GM12891 (cell line): ENCODE measurements at regions not wholly inside any gene's neighbourhood (a gene's known extent, or its start where the extent isn't known, plus 50 kb on each side); places are given as distances from the start of the nearest gene placed in this dataset.

ENCODE experiments used
- DNase-seq: peaks from one replicate; pipeline ENCODE4 v3.0.0; 2011; ENCODE audit warnings: low spot score; ENCODE audit not compliant: insufficient read length
- FAIRE-seq: peaks from 2 replicates; lab custom pipeline; 2011; peaks lifted over from hg19 to GRCh38; lab: Jason Lieb, UNC
- PAX5 ChIP-seq: IDR thresholded peaks from 2 replicates; pipeline ENCODE4 v1.6.1; 2011; ENCODE audit warnings: low read length, moderate library complexity, mild to moderate bottlenecking; ENCODE audit not compliant: insufficient read depth, severe bottlenecking
- POLR2A ChIP-seq: IDR thresholded peaks from 2 replicates; pipeline ENCODE4 v1.6.1; 2011; ENCODE audit warnings: low read depth, low read length, control low read depth
- POLR2AphosphoS5 ChIP-seq: IDR thresholded peaks from 2 replicates; pipeline ENCODE4 v1.6.1; 2011; ENCODE audit warnings: low read depth, low read length, control low read depth
- POU2F2 ChIP-seq: IDR thresholded peaks from 2 replicates; pipeline ENCODE4 v1.6.1; 2011; ENCODE audit warnings: low read depth, mild to moderate bottlenecking, control low read depth, low read length, moderate library complexity
- SPI1 ChIP-seq: IDR thresholded peaks from 2 replicates; pipeline ENCODE4 v1.6.1; 2011; ENCODE audit warnings: low read depth, low read length, control low read depth
- TAF1 ChIP-seq: IDR thresholded peaks from 2 replicates; pipeline ENCODE4 v1.6.1; 2011; ENCODE audit warnings: low read depth, low read length, control low read depth

GRCh38 chr18:26745288-26746181 is 120.0 kb downstream of the AQP4 start:
- FAIRE-seq (no peak), DNase-seq (no peak)
- TF ChIP-seq PAX5, result no peak
- no peak for TF ChIP-seq POU2F2
- TF ChIP-seq TAF1, result no peak
- no peak for TF ChIP-seq POLR2A
- TF ChIP-seq SPI1, result no peak
- TF ChIP-seq POLR2AphosphoS5, result no peak

- TF ChIP-seq TAF1 (no peak), POLR2A (no peak), PAX5 (no peak), POU2F2 (no peak), SPI1 (no peak), POLR2AphosphoS5 (no peak)
- DNase-seq (no peak), FAIRE-seq (no peak)
Measured at GRCh38 chr18:26741758-26742157, 123.7 kb downstream of the AQP4 start.

GRCh38 chr18:26741048-26741447 is 124.5 kb downstream of the AQP4 start:
- no peak for TF ChIP-seq PAX5
- TF ChIP-seq TAF1, result no peak
- TF ChIP-seq POLR2AphosphoS5, result no peak
- no peak for TF ChIP-seq POLR2A
- TF ChIP-seq SPI1, result no peak
- TF ChIP-seq POU2F2, result no peak
- DNase-seq (no peak), FAIRE-seq (no peak)

GRCh38 chr18:26740396-26740795 is 125.1 kb downstream of the AQP4 start:
- FAIRE-seq (no peak), DNase-seq (no peak)
- TF ChIP-seq SPI1 (no peak), POLR2A (no peak), POU2F2 (no peak), PAX5 (no peak), TAF1 (no peak), POLR2AphosphoS5 (no peak)

- DNase-seq (no peak), FAIRE-seq (no peak)
- peak; percentile 76 for TF ChIP-seq SPI1
- TF ChIP-seq TAF1, result no peak
Measured at GRCh38 chr18:26738706-26739105, 126.8 kb downstream of the AQP4 start.

GRCh38 chr18:26736301-26736700 is 129.2 kb downstream of the AQP4 start:
- DNase-seq (no peak), FAIRE-seq (no peak)
- no peak for TF ChIP-seq POLR2AphosphoS5
- no peak for TF ChIP-seq POU2F2
- no peak for TF ChIP-seq SPI1
- no peak for TF ChIP-seq PAX5
- no peak for TF ChIP-seq POLR2A
- TF ChIP-seq TAF1, result no peak

- DNase-seq (no peak), FAIRE-seq (no peak)
- no peak for TF ChIP-seq TAF1
- TF ChIP-seq POLR2AphosphoS5, result no peak
- no peak for TF ChIP-seq SPI1
- no peak for TF ChIP-seq POLR2A
- no peak for TF ChIP-seq POU2F2
- no peak for TF ChIP-seq PAX5
Measured at GRCh38 chr18:26734760-26735159, 130.7 kb downstream of the AQP4 start.

GRCh38 chr18:26729449-26729848 is 136.1 kb downstream of the AQP4 start:
- FAIRE-seq, result no peak
- TF ChIP-seq TAF1 (no peak), PAX5 (no peak), SPI1 (no peak), POLR2A (no peak), POLR2AphosphoS5 (no peak), POU2F2 (no peak)
- DNase-seq, result no peak

- TF ChIP-seq POU2F2, result no peak
- no peak for TF ChIP-seq POLR2A
- TF ChIP-seq PAX5, result no peak
- TF ChIP-seq SPI1, result no peak
- TF ChIP-seq POLR2AphosphoS5, result no peak
- no peak for TF ChIP-seq TAF1
- DNase-seq (no peak), FAIRE-seq (no peak)
Measured at GRCh38 chr18:26729008-26729407, 136.5 kb downstream of the AQP4 start.
